ENCODE measurements at regions not wholly inside any gene's neighbourhood (a gene's known extent, or its start where the extent isn't known, plus 50 kb on each side); places are given as distances from the start of the nearest gene placed in this dataset.

DNA sequence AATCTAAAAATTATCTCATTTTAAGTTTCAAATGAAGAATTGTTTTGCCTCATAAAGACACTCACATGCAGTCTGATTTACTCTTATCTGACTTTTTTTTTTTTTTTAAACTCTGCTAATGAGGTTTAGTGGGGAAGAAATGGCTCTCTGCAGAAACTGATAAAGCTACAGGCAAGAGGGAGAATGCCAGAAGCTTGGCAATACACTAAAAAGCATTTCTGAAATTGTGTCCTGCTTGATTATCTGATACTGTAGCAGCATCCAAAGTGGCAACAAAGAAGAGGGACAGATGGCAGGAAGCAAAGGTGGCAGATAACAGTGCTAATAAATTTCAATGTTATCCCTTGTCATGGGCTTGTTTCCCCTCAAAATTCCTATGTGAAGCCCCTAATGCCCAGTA, 1744.9 kb downstream of the NCAM2 start:
- H3K27ac Mint-ChIP-seq: no peak overlapping the region
- no peaks in the 10 kb centered on the region for H3K4me1 Mint-ChIP-seq (ENCODE audit: low read depth)
- TF ChIP-seq, protein P1, sequence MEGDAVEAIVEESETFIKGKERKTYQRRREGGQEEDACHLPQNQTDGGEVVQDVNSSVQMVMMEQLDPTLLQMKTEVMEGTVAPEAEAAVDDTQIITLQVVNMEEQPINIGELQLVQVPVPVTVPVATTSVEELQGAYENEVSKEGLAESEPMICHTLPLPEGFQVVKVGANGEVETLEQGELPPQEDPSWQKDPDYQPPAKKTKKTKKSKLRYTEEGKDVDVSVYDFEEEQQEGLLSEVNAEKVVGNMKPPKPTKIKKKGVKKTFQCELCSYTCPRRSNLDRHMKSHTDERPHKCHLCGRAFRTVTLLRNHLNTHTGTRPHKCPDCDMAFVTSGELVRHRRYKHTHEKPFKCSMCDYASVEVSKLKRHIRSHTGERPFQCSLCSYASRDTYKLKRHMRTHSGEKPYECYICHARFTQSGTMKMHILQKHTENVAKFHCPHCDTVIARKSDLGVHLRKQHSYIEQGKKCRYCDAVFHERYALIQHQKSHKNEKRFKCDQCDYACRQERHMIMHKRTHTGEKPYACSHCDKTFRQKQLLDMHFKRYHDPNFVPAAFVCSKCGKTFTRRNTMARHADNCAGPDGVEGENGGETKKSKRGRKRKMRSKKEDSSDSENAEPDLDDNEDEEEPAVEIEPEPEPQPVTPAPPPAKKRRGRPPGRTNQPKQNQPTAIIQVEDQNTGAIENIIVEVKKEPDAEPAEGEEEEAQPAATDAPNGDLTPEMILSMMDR (IDR thresholded peaks at IDR 0.05; ENCODE audit: unreplicated experiment): no peak
- no peaks in the 10 kb centered on the region for H3K36me3 Mint-ChIP-seq (ENCODE audit: insufficient read depth)
- H3K9me3 Mint-ChIP-seq (ENCODE audit: low read depth): peaks cover 6% of the 10 kb centered on the region
- no peak overlapping the region for H3K4me3 Mint-ChIP-seq (ENCODE audit: low read depth)
- DNase-seq (ENCODE audit: low spot score, unreplicated experiment): no peak
- H3K27me3 Mint-ChIP-seq: no peaks in the 10 kb centered on the region

DNA sequence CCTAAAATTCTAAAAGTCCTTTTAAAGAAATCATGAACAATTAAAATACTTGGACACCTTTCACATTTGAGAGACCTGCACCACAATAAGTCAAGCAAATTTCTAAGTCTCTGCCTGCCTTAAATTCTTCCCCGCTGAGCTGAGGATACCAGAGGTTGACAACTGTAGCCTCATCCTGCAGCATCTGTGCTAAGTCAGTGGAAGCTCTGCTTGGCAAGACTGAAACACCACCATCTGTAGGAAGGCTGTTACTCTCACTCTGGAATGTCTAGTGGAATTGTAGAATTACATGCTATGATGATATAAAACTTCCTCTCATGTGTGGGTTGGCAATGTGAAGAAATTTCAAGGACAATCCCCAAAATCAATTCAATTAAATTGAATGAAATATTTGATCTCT, 1756.5 kb downstream of the NCAM2 start:
- DNase-seq (ENCODE audit: low spot score, unreplicated experiment): no peak
- H3K36me3 Mint-ChIP-seq (ENCODE audit: insufficient read depth): no peaks in the 10 kb centered on the region
- H3K9me3 Mint-ChIP-seq (ENCODE audit: low read depth): no peaks in the 10 kb centered on the region
- TF ChIP-seq, protein P1 (IDR thresholded peaks at IDR 0.05; ENCODE audit: unreplicated experiment): no peak
- no peak overlapping the region for H3K4me3 Mint-ChIP-seq (ENCODE audit: low read depth)
- H3K27ac Mint-ChIP-seq: no peak overlapping the region
- H3K27me3 Mint-ChIP-seq: no peaks in the 10 kb centered on the region
- no peaks in the 10 kb centered on the region for H3K4me1 Mint-ChIP-seq (ENCODE audit: low read depth)

DNA sequence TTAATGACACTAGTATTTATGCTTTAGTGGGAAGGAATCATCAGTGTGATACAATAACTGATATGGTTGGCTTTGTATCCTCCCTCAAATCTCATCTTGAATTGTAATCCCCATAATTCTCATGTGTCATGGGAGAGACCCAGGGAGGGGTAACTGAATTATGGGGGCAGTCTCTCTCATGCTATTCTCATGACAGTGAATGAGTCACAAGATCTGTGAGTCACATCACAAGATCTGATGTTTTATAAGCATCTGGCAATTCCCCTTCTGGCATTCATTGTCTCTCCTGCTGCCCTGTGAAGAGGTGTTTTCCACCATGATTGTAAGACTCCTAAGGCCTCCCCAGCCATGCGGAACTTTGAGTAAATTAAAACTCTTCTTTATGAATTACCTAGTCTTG, 1760.3 kb downstream of the NCAM2 start:
- no peak for DNase-seq (ENCODE audit: low spot score, unreplicated experiment)
- no peaks in the 10 kb centered on the region for H3K9me3 Mint-ChIP-seq (ENCODE audit: low read depth)
- no peaks in the 10 kb centered on the region for H3K4me1 Mint-ChIP-seq (ENCODE audit: low read depth)
- H3K27me3 Mint-ChIP-seq: no peaks in the 10 kb centered on the region
- H3K4me3 Mint-ChIP-seq (ENCODE audit: low read depth): no peak overlapping the region
- no peaks in the 10 kb centered on the region for H3K36me3 Mint-ChIP-seq (ENCODE audit: insufficient read depth)
- TF ChIP-seq, protein P1 (IDR thresholded peaks at IDR 0.05; ENCODE audit: unreplicated experiment): no peak
- no peak overlapping the region for H3K27ac Mint-ChIP-seq

DNA sequence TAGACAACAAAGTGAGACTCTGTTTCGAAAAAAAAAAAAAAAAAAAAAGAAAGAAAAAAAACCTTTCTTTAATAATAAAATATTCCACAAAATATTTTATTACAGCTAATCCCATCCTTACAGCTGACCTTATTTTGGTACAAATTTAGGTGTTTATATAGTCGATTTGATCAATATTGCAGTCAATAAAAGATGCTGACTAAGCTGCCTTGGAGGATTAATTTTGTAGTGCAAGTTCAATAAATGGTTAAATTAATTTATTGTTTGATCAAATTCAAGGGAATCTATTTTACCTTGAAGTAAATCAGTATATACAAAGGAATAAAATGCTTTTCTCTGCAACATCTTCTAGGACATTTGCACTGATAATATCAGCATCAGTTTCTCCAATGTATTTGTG, 1764.3 kb downstream of the NCAM2 start:
- Mint-ChIP-seq H3K4me1 (ENCODE audit: low read depth) (no peaks in the 10 kb centered on the region), H3K9me3 (ENCODE audit: low read depth) (no peaks in the 10 kb centered on the region), H3K27me3 (no peaks in the 10 kb centered on the region), H3K27ac (no peak overlapping the region), H3K4me3 (ENCODE audit: low read depth) (no peak overlapping the region), H3K36me3 (ENCODE audit: insufficient read depth) (no peaks in the 10 kb centered on the region)
- DNase-seq (ENCODE audit: low spot score, unreplicated experiment): no peak
- TF ChIP-seq, protein P1 (IDR thresholded peaks at IDR 0.05; ENCODE audit: unreplicated experiment): no peak

DNA sequence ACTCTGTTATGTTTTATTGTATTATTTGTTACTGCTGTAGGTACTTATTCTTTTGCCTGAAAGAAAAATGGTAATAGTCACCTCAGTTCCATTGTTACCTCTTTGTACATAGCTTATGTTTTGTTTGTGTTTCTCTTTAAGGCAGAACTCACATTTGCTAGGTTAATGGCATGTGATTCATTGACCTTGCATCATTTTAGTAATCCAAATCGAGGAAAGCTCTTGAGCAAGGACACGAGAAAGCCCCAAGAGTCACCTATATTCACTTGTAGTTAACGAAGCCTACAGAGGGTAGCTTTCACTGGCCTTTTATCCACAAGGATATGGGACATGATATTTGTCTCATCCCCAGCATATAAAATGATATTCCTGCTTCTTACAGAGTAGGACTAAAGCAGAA, 1765.2 kb downstream of the NCAM2 start:
- H3K9me3 Mint-ChIP-seq (ENCODE audit: low read depth): no peaks in the 10 kb centered on the region
- no peaks in the 10 kb centered on the region for H3K27me3 Mint-ChIP-seq
- TF ChIP-seq, protein P1 (IDR thresholded peaks at IDR 0.05; ENCODE audit: unreplicated experiment): no peak
- no peaks in the 10 kb centered on the region for H3K36me3 Mint-ChIP-seq (ENCODE audit: insufficient read depth)
- H3K4me1 Mint-ChIP-seq (ENCODE audit: low read depth): no peaks in the 10 kb centered on the region
- H3K27ac Mint-ChIP-seq: no peak overlapping the region
- no peak overlapping the region for H3K4me3 Mint-ChIP-seq (ENCODE audit: low read depth)
- no peak for DNase-seq (ENCODE audit: low spot score, unreplicated experiment)

All from progenitor cell of endocrine pancreas (in vitro differentiated cells).